ENCODE measurements at regions not wholly inside any gene's neighbourhood (a gene's known extent, or its start where the extent isn't known, plus 50 kb on each side); places are given as distances from the start of the nearest gene placed in this dataset.
"Not testable (repeated sequence)": the region's sequence is repeated elsewhere in the genome, so short reads cannot be mapped to it uniquely, and the experiment has no call there.

- no peak for ATAC-seq (ENCODE audit: insufficient read depth, low FRiP score)
- no peak for TF ChIP-seq CTCF (IDR thresholded peaks at IDR 0.05; ENCODE audit: control extremely low read depth, extremely low read depth)
- no peaks in the 10 kb centered on the region for H3K4me1 ChIP-seq (ENCODE audit: control insufficient read depth in 5 of 5, insufficient read depth in 5 of 5, low read length in 5 of 5)
- no peak overlapping the region for H3K4me3 ChIP-seq
- H3K36me3 ChIP-seq (ENCODE audit: control insufficient read depth in 4 of 4, insufficient read depth in 4 of 4, low read length in 4 of 4) = no peaks in the 10 kb centered on the region
- no peak overlapping the region for H3K9ac ChIP-seq (ENCODE audit: insufficient read depth in 1 of 2, low read length in 2 of 2)
- H3K9me3 ChIP-seq (ENCODE audit: control insufficient read depth in 4 of 4, insufficient read depth in 3 of 4, low read length in 3 of 4) = no peaks in the 10 kb centered on the region
- no peaks in the 10 kb centered on the region for H3K27me3 ChIP-seq (ENCODE audit: control insufficient read depth in 3 of 3, insufficient read depth in 3 of 3, low read length in 2 of 3)
- DNase-seq = no peak
- H3K27ac ChIP-seq (ENCODE audit: low read depth in 1 of 2, low read length in 1 of 2) = no peak overlapping the region
These were observed 256.9 kb upstream of the PTPRD start for GRCh38 chr9:10869687-10870086.

- no peak overlapping the region for H3K27ac ChIP-seq (ENCODE audit: low read depth in 1 of 2, low read length in 1 of 2)
- H3K9me3 ChIP-seq (ENCODE audit: control insufficient read depth in 4 of 4, insufficient read depth in 3 of 4, low read length in 3 of 4) = no peaks in the 10 kb centered on the region
- H3K4me3 ChIP-seq = no peak overlapping the region
- no peak for TF ChIP-seq CTCF (IDR thresholded peaks at IDR 0.05; ENCODE audit: control extremely low read depth, extremely low read depth)
- H3K4me1 ChIP-seq (ENCODE audit: control insufficient read depth in 5 of 5, insufficient read depth in 5 of 5, low read length in 5 of 5) = no peaks in the 10 kb centered on the region
- 85 to 94% methylated on average over 1 of the region's 1 CpG for WGBS, 2 donors
- no peak for ATAC-seq (ENCODE audit: insufficient read depth, low FRiP score)
- no peaks in the 10 kb centered on the region for H3K27me3 ChIP-seq (ENCODE audit: control insufficient read depth in 3 of 3, insufficient read depth in 3 of 3, low read length in 2 of 3)
- no peaks in the 10 kb centered on the region for H3K36me3 ChIP-seq (ENCODE audit: control insufficient read depth in 4 of 4, insufficient read depth in 4 of 4, low read length in 4 of 4)
- no peak for DNase-seq
- no peak overlapping the region for H3K9ac ChIP-seq (ENCODE audit: insufficient read depth in 1 of 2, low read length in 2 of 2)
These were observed 261.2 kb upstream of the PTPRD start for GRCh38 chr9:10873999-10874398.

GRCh38 chr9:10875752-10876151 lies 262.9 kb upstream of the PTPRD start:
- DNase-seq (no peak), ATAC-seq (ENCODE audit: insufficient read depth, low FRiP score) (no peak)
- Histone ChIP-seq H3K9ac (ENCODE audit: insufficient read depth in 1 of 2, low read length in 2 of 2) (no peak overlapping the region), H3K4me3 (no peak overlapping the region), H3K4me1 (ENCODE audit: control insufficient read depth in 5 of 5, insufficient read depth in 5 of 5, low read length in 5 of 5) (no peaks in the 10 kb centered on the region), H3K27me3 (ENCODE audit: control insufficient read depth in 3 of 3, insufficient read depth in 3 of 3, low read length in 2 of 3) (no peaks in the 10 kb centered on the region), H3K27ac (ENCODE audit: low read depth in 1 of 2, low read length in 1 of 2) (no peak overlapping the region), H3K9me3 (ENCODE audit: control insufficient read depth in 4 of 4, insufficient read depth in 3 of 4, low read length in 3 of 4) (no peaks in the 10 kb centered on the region), H3K36me3 (ENCODE audit: control insufficient read depth in 4 of 4, insufficient read depth in 4 of 4, low read length in 4 of 4) (no peaks in the 10 kb centered on the region)
- WGBS, 2 donors = 70 to 83% methylated on average over 2 of the region's 2 CpGs
- TF ChIP-seq CTCF (IDR thresholded peaks at IDR 0.05; ENCODE audit: control extremely low read depth, extremely low read depth) = no peak

- DNase-seq (no peak), ATAC-seq (ENCODE audit: insufficient read depth, low FRiP score) (no peak)
- H3K4me3 ChIP-seq = no peak overlapping the region
- no peaks in the 10 kb centered on the region for H3K4me1 ChIP-seq (ENCODE audit: control insufficient read depth in 5 of 5, insufficient read depth in 5 of 5, low read length in 5 of 5)
- H3K9me3 ChIP-seq (ENCODE audit: control insufficient read depth in 4 of 4, insufficient read depth in 3 of 4, low read length in 3 of 4) = peaks cover 0 to under 1% (median 0%) of the 10 kb centered on the region in 4 donors
- no peak overlapping the region for H3K27ac ChIP-seq (ENCODE audit: low read depth in 1 of 2, low read length in 1 of 2)
- TF ChIP-seq CTCF (IDR thresholded peaks at IDR 0.05; ENCODE audit: control extremely low read depth, extremely low read depth) = no peak
- H3K27me3 ChIP-seq (ENCODE audit: control insufficient read depth in 3 of 3, insufficient read depth in 3 of 3, low read length in 2 of 3) = no peaks in the 10 kb centered on the region
- 79 to 90% methylated on average over 2 of the region's 2 CpGs for WGBS, 2 donors
- H3K36me3 ChIP-seq (ENCODE audit: control insufficient read depth in 4 of 4, insufficient read depth in 4 of 4, low read length in 4 of 4) = no peaks in the 10 kb centered on the region
- H3K9ac ChIP-seq (ENCODE audit: insufficient read depth in 1 of 2, low read length in 2 of 2) = no peak overlapping the region
These were observed 263.5 kb upstream of the PTPRD start for GRCh38 chr9:10876333-10876732.

- not testable (repeated sequence) for H3K27me3 ChIP-seq (ENCODE audit: control insufficient read depth in 3 of 3, insufficient read depth in 3 of 3, low read length in 2 of 3); DNase-seq; ATAC-seq (ENCODE audit: insufficient read depth, low FRiP score)
These were observed 277.5 kb upstream of the PTPRD start for GRCh38 chr9:10890266-10890665.

More at GRCh38 chr9:10890266-10890665, 277.5 kb upstream of the PTPRD start:
- not testable (repeated sequence) for H3K36me3 ChIP-seq (ENCODE audit: control insufficient read depth in 4 of 4, insufficient read depth in 4 of 4, low read length in 4 of 4); H3K9me3 ChIP-seq (ENCODE audit: control insufficient read depth in 4 of 4, insufficient read depth in 3 of 4, low read length in 3 of 4); H3K9ac ChIP-seq (ENCODE audit: insufficient read depth in 1 of 2, low read length in 2 of 2); H3K27ac ChIP-seq (ENCODE audit: low read depth in 1 of 2, low read length in 1 of 2); H3K4me3 ChIP-seq; H3K4me1 ChIP-seq (ENCODE audit: control insufficient read depth in 5 of 5, insufficient read depth in 5 of 5, low read length in 5 of 5)
- WGBS, 2 donors = 88 to 90% methylated on average over 5 of the region's 5 CpGs

Data from lung (tissue), 11 donors.